ENCODE measurements at regions not wholly inside any gene's neighbourhood (a gene's known extent, or its start where the extent isn't known, plus 50 kb on each side); places are given as distances from the start of the nearest gene placed in this dataset.

DNA sequence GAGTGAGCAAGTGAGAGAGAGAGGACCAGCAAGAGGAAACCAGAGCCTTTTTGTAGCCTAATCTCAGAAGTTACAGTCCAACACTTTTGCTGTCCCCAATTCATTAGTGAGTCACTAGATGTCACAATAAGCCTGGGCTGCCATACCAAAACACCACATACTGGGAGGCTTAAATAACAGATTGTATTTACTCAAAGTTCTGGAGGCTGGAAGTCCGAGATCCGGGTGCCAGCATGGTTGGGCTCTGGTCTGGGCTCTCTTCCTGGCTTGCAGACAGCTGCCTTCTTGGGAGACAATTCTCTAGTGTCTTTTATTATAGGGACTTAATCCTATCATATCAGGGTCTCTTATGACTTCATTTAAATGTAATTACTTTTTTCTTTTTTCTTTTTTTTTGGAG lies 50.7 kb upstream of the FERMT1 start:
- no peak for TF ChIP-seq ZNF121 (CRISPR knock-in tag; IDR thresholded peaks at IDR 0.05)
- TF ChIP-seq, protein P1, sequence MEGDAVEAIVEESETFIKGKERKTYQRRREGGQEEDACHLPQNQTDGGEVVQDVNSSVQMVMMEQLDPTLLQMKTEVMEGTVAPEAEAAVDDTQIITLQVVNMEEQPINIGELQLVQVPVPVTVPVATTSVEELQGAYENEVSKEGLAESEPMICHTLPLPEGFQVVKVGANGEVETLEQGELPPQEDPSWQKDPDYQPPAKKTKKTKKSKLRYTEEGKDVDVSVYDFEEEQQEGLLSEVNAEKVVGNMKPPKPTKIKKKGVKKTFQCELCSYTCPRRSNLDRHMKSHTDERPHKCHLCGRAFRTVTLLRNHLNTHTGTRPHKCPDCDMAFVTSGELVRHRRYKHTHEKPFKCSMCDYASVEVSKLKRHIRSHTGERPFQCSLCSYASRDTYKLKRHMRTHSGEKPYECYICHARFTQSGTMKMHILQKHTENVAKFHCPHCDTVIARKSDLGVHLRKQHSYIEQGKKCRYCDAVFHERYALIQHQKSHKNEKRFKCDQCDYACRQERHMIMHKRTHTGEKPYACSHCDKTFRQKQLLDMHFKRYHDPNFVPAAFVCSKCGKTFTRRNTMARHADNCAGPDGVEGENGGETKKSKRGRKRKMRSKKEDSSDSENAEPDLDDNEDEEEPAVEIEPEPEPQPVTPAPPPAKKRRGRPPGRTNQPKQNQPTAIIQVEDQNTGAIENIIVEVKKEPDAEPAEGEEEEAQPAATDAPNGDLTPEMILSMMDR (IDR thresholded peaks at IDR 0.05), result no peak
